ENCODE measurements at regions not wholly inside any gene's neighbourhood (a gene's known extent, or its start where the extent isn't known, plus 50 kb on each side); places are given as distances from the start of the nearest gene placed in this dataset.

- Mint-ChIP-seq H3K4me1 (peaks cover 32% of the 10 kb centered on the region), H3K36me3 (ENCODE audit: low read depth) (no peaks in the 10 kb centered on the region), H3K27ac (no peak overlapping the region), H3K27me3 (ENCODE audit: low read depth, poor library complexity) (peaks cover 7% of the 10 kb centered on the region), H3K9me3 (peaks cover 31% of the 10 kb centered on the region), H3K4me3 (no peak overlapping the region)
- TF ChIP-seq CTCF (IDR thresholded peaks at IDR 0.05), result no peak
- DNase-seq, result no peak
Observed at GRCh38 chr16:82509691-82510430, 116.9 kb upstream of the CDH13 start.

DNA sequence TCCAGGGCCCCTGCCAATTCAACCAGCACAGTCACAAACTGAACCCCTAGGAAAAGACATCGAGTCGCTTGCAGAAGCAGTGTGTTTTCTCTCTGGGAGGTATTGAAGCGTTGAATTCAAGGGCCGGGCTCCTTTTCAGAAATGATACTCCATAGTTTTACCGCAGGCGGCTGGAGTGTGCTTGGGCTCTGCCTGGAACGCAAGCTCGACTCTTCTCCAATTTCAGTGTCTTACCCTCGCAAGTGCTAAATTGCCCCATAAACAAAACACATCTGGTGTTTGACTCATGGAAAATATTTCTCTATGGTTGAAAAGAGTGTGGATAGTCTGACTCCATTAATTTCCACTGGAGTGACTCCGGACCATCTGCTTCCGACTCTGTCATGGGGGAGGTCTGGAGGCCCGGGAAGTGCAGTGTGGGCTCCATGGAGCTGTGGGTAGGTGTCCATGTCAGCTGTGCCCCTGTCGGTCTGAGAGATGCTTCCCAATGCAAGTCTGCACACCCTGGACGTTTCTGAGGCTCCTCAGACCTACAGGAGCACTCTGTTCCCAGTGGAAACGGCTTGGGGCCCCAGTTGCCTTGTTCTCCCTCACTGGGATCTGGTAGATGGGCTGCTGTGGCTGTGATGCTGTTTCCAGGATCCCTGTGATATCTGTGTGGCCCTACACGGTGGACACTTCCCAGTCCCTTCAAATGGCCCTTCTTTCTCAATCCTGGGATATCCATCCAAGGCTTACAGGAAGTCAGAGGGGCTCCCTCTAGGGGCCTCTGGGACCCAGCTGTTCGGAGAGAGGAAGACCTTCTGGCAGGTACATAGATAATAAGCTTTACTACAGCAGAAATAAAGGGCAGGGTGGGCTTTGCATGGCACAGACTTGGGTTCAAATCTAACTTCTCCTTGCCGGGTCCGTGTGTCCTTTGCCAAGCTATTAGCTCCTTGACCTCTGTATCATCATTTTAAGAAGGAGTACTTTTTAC is 119.8 kb upstream of the CDH13 start:
- DNase-seq, result no peak
- peaks cover 26% of the 10 kb centered on the region for H3K9me3 Mint-ChIP-seq
- H3K4me3 Mint-ChIP-seq, result no peak overlapping the region
- peaks cover 43% of the 10 kb centered on the region for H3K4me1 Mint-ChIP-seq
- H3K36me3 Mint-ChIP-seq (ENCODE audit: low read depth), result no peaks in the 10 kb centered on the region
- peaks cover 7% of the 10 kb centered on the region for H3K27me3 Mint-ChIP-seq (ENCODE audit: low read depth, poor library complexity)
- no peak for TF ChIP-seq CTCF (IDR thresholded peaks at IDR 0.05)
- H3K27ac Mint-ChIP-seq, result peak overlapping the region; percentile 22

GRCh38 chr16:82504836-82505235 is 121.9 kb upstream of the CDH13 start:
- TF ChIP-seq CTCF (IDR thresholded peaks at IDR 0.05), result no peak
- H3K9me3 Mint-ChIP-seq, result peaks cover 16% of the 10 kb centered on the region

DNA sequence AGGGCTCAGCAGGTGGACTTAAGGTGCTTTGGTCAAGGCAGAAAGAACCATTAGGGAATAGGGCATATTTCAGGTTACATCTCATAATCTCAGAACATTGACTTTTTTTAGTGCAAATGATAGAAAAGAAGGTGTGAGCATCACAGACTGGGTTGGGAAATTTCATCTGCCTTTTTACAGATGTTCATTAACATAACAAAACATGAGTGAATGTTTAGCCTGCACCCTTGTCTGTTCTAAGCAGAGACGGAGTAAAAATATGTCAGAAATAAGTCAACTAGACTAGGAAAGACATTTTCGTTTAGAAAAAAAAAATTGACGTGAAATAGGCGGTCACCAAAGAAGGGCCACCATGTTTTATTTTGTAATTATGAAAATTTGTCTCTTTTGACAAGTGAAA is 127.5 kb upstream of the CDH13 start:
- no peak for TF ChIP-seq CTCF (IDR thresholded peaks at IDR 0.05)
- Mint-ChIP-seq H3K27ac (no peak overlapping the region), H3K4me3 (no peak overlapping the region), H3K27me3 (ENCODE audit: low read depth, poor library complexity) (peaks cover 5% of the 10 kb centered on the region), H3K36me3 (ENCODE audit: low read depth) (no peaks in the 10 kb centered on the region), H3K9me3 (no peaks in the 10 kb centered on the region), H3K4me1 (peaks cover 22% of the 10 kb centered on the region)
- no peak for DNase-seq

More at GRCh38 chr16:82504836-82505235, 121.9 kb upstream of the CDH13 start:
- Mint-ChIP-seq H3K27me3 (ENCODE audit: low read depth, poor library complexity) (peaks cover 4% of the 10 kb centered on the region), H3K4me3 (no peak overlapping the region), H3K36me3 (ENCODE audit: low read depth) (no peaks in the 10 kb centered on the region), H3K27ac (no peak overlapping the region), H3K4me1 (peaks cover 46% of the 10 kb centered on the region)
- no peak for DNase-seq

DNA sequence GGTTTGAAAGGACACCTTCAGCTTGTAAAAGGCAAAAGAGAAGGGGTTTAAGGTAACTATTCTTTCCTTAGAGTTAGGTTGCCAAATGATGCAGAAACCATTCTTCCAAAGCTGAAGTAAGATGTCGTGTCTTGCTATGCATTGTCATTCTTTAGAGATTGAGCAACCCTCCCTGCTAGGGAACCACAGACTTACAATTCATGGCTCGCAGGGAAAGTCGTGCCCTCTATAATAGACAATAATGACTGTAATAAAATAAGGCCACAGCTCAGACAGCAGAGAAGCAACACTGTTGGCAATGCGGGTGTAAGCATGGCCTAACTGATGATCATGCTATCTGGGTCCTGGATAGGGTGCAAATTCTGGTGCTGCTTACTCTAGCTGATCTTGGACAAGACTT is 129.6 kb upstream of the CDH13 start:
- H3K9me3 Mint-ChIP-seq, result no peaks in the 10 kb centered on the region
- no peak for TF ChIP-seq CTCF (IDR thresholded peaks at IDR 0.05)
- no peak overlapping the region for H3K27ac Mint-ChIP-seq
- DNase-seq, result no peak
- H3K36me3 Mint-ChIP-seq (ENCODE audit: low read depth), result no peaks in the 10 kb centered on the region
- peaks cover 7% of the 10 kb centered on the region for H3K27me3 Mint-ChIP-seq (ENCODE audit: low read depth, poor library complexity)
- H3K4me3 Mint-ChIP-seq, result no peak overlapping the region
- H3K4me1 Mint-ChIP-seq, result peaks cover 4% of the 10 kb centered on the region
